AG08396 (cell line): ENCODE measurements at regions not wholly inside any gene's neighbourhood (a gene's known extent, or its start where the extent isn't known, plus 50 kb on each side); places are given as distances from the start of the nearest gene placed in this dataset.
A peak's percentile ranks its signal among the peaks of the same experiment; 100 is the strongest.

Experiments
- DNase-seq: peaks from one replicate; pipeline ENCODE4 v3.0.0; 2012; ENCODE audit warnings: low spot score, mixed read lengths

GRCh38 chr16:51579652-51580360, 428.7 kb upstream of the SALL1 start:
- no peak for DNase-seq

- DNase-seq: no peak
Observed at GRCh38 chr16:51577621-51578303, 426.7 kb upstream of the SALL1 start.

GRCh38 chr16:51576498-51577195, 425.6 kb upstream of the SALL1 start:
- DNase-seq: no peak

- no peak for DNase-seq
Observed at GRCh38 chr16:51573191-51573590, 422.1 kb upstream of the SALL1 start.

- DNase-seq: no peak
Observed at GRCh38 chr16:51569203-51569931, 418.3 kb upstream of the SALL1 start.

GRCh38 chr16:51567911-51568310, 416.8 kb upstream of the SALL1 start:
- DNase-seq: no peak

- no peak for DNase-seq
Observed at GRCh38 chr16:51565184-51565583, 414.1 kb upstream of the SALL1 start.

- DNase-seq: no peak
Observed at GRCh38 chr16:51562891-51563290, 411.8 kb upstream of the SALL1 start.

- no peak for DNase-seq
Observed at GRCh38 chr16:51559901-51560300, 408.8 kb upstream of the SALL1 start.

GRCh38 chr16:51557670-51558069, 406.6 kb upstream of the SALL1 start:
- no peak for DNase-seq

GRCh38 chr16:51556694-51557340, 405.7 kb upstream of the SALL1 start:
- DNase-seq: peak; percentile 70

- no peak for DNase-seq
Observed at GRCh38 chr16:51553910-51554309, 402.8 kb upstream of the SALL1 start.

- DNase-seq: no peak
Observed at GRCh38 chr16:51553314-51553713, 402.2 kb upstream of the SALL1 start.

GRCh38 chr16:51550800-51551347, 399.8 kb upstream of the SALL1 start:
- no peak for DNase-seq

- peak; percentile 18 for DNase-seq
Observed at GRCh38 chr16:51549836-51550235, 398.8 kb upstream of the SALL1 start.

GRCh38 chr16:51545951-51546350, 394.9 kb upstream of the SALL1 start:
- no peak for DNase-seq

- DNase-seq: no peak
Observed at GRCh38 chr16:51544851-51545467, 393.9 kb upstream of the SALL1 start.

GRCh38 chr16:51543971-51544370, 392.9 kb upstream of the SALL1 start:
- DNase-seq: no peak

- no peak for DNase-seq
Observed at GRCh38 chr16:51542981-51543815, 392.1 kb upstream of the SALL1 start.

- DNase-seq: no peak
Observed at GRCh38 chr16:51540259-51540658, 389.2 kb upstream of the SALL1 start.
